Esophagus muscularis mucosa (tissue), 4 donors: ENCODE measurements at regions not wholly inside any gene's neighbourhood (a gene's known extent, or its start where the extent isn't known, plus 50 kb on each side); places are given as distances from the start of the nearest gene placed in this dataset.
"Not testable (repeated sequence)": the region's sequence is repeated elsewhere in the genome, so short reads cannot be mapped to it uniquely, and the experiment has no call there.

ENCODE experiments used
- DNase-seq: peaks from one replicate; pipeline ENCODE4 v3.0.0-alpha.2; 2017; ENCODE audit errors: extremely low spot score
- H3K27ac ChIP-seq, 4 donors: fragments of 200-600 bp; sonication (generic); replicated peaks in 1 of 4; 1 replicate in 3 of 4; 2 replicates in 1 of 4; pipeline ENCODE4 v1.5.1; 2016 to 2019; ENCODE audit warnings: mild to moderate bottlenecking in 1 of 4
- H3K27me3 ChIP-seq, 4 donors: fragments of 200-600 bp; sonication (generic); one replicate each; pipeline versions ENCODE4 v1.5.1 to v1.6.0; 2016 to 2019
- H3K36me3 ChIP-seq, 4 donors: fragments of 200-600 bp; sonication (generic); one replicate each; pipeline ENCODE4 v1.5.1; 2016 to 2019
- H3K4me1 ChIP-seq, 4 donors: fragments of 200-600 bp; sonication (generic); one replicate each; pipeline ENCODE4 v1.5.1; 2016 to 2019
- H3K4me3 ChIP-seq, 4 donors: fragments of 200-600 bp; sonication (generic); 1 replicate in 2 of 4; 2 replicates in 2 of 4; pipeline ENCODE4 v1.5.1; 2016 to 2019; ENCODE audit warnings: mild to moderate bottlenecking in 4 of 4, moderate library complexity in 1 of 4
- H3K9me3 ChIP-seq, 4 donors: fragments of 200-600 bp; sonication (generic); 1 replicate in 3 of 4; 2 replicates in 1 of 4; pipeline ENCODE4 v1.5.1; 2016 to 2019
- EP300 ChIP-seq: sonication (generic); formaldehyde crosslinking; IDR thresholded peaks from one replicate; pipeline ENCODE4 v1.6.1; 2017; ENCODE audit warnings: antibody characterized with exemption
- POLR2A ChIP-seq: fragments of 450-650 bp; IDR thresholded peaks from one replicate; pipeline ENCODE4 v1.6.1; 2017; ENCODE audit warnings: antibody characterized with exemption, moderate library complexity, mild to moderate bottlenecking, low read depth
- POLR2AphosphoS5 ChIP-seq, 2 donors: sonication (generic); formaldehyde crosslinking; IDR thresholded peaks; one replicate each; pipeline ENCODE4 v1.6.1; 2017; ENCODE audit warnings: antibody characterized with exemption in 2 of 2
- WGBS: methylation state at CpG from one replicate; pipeline ENCODE4 v1.1.5; 2018; 5-methylcytosine and 5-hydroxymethylcytosine counted together
- intact Hi-C: fragments of 100-400 bp; cut with DNase I; formaldehyde crosslinking; loops from one replicate; pipeline ENCODE4 v1.15.1; 2023
- TF ChIP-seq, protein P1 (sequence below), 3 experiments: fragments of 200-600 bp in 2 of 3; fragments of 450-650 bp in 1 of 3; sonication (generic) in 2 of 3; IDR thresholded peaks; one replicate each; pipeline ENCODE4 v1.5.1; 2017 to 2019; ENCODE audit warnings: antibody characterized with exemption in 3 of 3, mild to moderate bottlenecking in 2 of 3, moderate library complexity in 1 of 3

DNA sequence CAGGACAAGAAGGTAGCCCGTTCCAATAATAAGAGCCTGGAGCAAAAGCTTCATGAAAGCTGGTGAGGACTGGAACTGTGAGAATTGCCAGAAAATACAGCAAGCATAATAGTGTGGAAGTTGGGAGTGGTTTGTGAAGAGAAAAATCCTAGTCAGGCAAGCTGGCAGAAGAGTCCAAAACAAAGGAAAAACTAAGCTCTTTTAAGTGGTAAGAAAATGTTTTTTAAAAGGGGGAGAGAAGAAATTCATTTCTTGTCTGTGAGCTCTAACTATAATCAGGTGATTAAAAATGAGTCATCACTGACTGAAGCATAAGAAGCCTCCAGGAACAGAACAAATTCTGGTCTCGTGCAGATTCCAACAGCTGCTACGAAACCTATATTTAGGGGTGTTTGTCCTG lies 102.6 kb downstream of the CAAP1 start:
- WGBS, result 44% methylated on average over 2 of the region's 3 CpGs
- no peaks in the 10 kb centered on the region for H3K9me3 ChIP-seq
- H3K27me3 ChIP-seq, result no peaks in the 10 kb centered on the region
- TF ChIP-seq POLR2AphosphoS5 (IDR thresholded peaks at IDR 0.05) (no peak), POLR2A (no peak)
- TF ChIP-seq, protein P1, sequence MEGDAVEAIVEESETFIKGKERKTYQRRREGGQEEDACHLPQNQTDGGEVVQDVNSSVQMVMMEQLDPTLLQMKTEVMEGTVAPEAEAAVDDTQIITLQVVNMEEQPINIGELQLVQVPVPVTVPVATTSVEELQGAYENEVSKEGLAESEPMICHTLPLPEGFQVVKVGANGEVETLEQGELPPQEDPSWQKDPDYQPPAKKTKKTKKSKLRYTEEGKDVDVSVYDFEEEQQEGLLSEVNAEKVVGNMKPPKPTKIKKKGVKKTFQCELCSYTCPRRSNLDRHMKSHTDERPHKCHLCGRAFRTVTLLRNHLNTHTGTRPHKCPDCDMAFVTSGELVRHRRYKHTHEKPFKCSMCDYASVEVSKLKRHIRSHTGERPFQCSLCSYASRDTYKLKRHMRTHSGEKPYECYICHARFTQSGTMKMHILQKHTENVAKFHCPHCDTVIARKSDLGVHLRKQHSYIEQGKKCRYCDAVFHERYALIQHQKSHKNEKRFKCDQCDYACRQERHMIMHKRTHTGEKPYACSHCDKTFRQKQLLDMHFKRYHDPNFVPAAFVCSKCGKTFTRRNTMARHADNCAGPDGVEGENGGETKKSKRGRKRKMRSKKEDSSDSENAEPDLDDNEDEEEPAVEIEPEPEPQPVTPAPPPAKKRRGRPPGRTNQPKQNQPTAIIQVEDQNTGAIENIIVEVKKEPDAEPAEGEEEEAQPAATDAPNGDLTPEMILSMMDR (IDR thresholded peaks at IDR 0.05), result no peak
- intact Hi-C loops, result no loop called here
- H3K27ac ChIP-seq, result no peak overlapping the region
- H3K36me3 ChIP-seq, result no peaks in the 10 kb centered on the region
- no peaks in the 10 kb centered on the region for H3K4me1 ChIP-seq
- DNase-seq, result no peak
- no peak overlapping the region for H3K4me3 ChIP-seq

DNA sequence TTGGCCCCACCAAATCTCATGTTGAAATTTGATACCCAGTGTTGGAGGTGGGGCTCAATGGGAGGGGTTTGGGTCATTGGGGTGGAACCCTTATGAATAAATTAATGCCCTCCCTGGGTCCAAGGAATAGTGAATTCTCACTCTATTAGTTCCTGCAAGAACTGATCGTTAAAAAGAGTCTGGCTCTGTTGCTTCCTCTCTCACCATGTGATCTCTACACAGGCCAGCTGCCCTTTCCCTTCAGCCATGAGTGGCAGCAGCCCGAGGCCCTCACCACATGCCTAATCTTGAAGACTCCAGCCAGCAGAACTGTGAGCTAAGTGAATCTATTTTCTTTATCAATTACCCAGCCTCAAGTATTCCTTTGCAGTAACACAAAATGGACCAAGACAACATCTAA lies 106.0 kb downstream of the CAAP1 start:
- TF ChIP-seq POLR2AphosphoS5 (IDR thresholded peaks at IDR 0.05) (no peak), EP300 (no peak), POLR2A (no peak)
- TF ChIP-seq, protein P1 (IDR thresholded peaks at IDR 0.05), result no peak
- intact Hi-C loops, result no loop called here
- 70% methylated on average over 2 of the region's 2 CpGs for WGBS

DNA sequence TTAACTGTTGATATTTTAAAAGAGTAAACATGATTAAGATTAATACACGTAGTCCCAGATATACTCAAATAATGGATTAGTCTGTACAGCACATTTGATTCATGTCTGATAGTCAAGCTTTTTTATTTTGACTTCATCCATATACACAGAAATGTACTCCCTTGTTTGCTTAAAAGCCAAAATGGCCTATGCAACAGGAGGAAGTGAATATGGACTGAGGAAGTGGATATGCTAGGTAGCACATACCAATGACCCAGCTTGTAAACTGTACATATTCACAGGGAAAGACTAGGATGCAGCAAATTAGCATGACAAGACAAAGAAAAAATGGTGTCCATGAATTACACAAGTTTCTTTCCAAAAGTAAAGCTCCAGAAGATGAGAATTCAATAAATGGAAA lies 109.7 kb downstream of the CAAP1 start:
- no peak for TF ChIP-seq POLR2AphosphoS5 (IDR thresholded peaks at IDR 0.05)
- no peak for TF ChIP-seq EP300
- TF ChIP-seq, protein P1 (IDR thresholded peaks at IDR 0.05), result no peak
- TF ChIP-seq POLR2A, result no peak
- H3K4me1 ChIP-seq, result no peaks in the 10 kb centered on the region
- intact Hi-C loops, result no loop called here
- no peaks in the 10 kb centered on the region for H3K36me3 ChIP-seq
- no peak overlapping the region for H3K27ac ChIP-seq
- no peak overlapping the region for H3K4me3 ChIP-seq
- H3K9me3 ChIP-seq, result no peaks in the 10 kb centered on the region
- H3K27me3 ChIP-seq, result no peaks in the 10 kb centered on the region
- DNase-seq, result no peak
- WGBS, result 83% methylated on average over 1 of the region's 1 CpG

More for the DNA sequence above, 106.0 kb downstream of the CAAP1 start:
- no peaks in the 10 kb centered on the region for H3K4me1 ChIP-seq
- DNase-seq, result no peak
- no peaks in the 10 kb centered on the region for H3K36me3 ChIP-seq
- no peak overlapping the region for H3K27ac ChIP-seq
- H3K9me3 ChIP-seq, result no peaks in the 10 kb centered on the region
- no peak overlapping the region for H3K4me3 ChIP-seq
- H3K27me3 ChIP-seq, result no peaks in the 10 kb centered on the region

DNA sequence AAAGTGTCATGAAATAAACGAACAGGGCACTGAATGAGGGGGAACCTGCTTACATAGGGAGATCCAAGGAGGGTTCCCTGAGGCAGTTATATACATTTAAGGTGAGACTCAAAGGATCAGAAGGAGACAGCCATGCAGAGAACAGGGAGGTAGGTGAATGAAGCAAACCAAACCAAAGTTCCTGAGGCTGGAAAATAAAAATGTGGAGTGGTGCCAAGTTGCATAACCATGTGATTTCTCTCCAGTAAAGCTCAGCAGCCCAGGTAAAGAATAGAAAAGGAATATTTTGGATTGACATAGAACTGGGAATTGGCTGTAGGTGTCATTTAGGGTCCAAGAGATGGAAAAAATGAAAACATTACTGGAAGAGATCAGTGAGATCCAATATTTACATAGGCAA lies 110.7 kb downstream of the CAAP1 start:
- intact Hi-C loops, result no loop called here
- TF ChIP-seq POLR2AphosphoS5 (IDR thresholded peaks at IDR 0.05) (no peak), EP300 (no peak), POLR2A (no peak)
- TF ChIP-seq, protein P1 (IDR thresholded peaks at IDR 0.05), result no peak
- no peak overlapping the region for H3K27ac ChIP-seq
- no peak overlapping the region for H3K4me3 ChIP-seq
- H3K9me3 ChIP-seq, result no peaks in the 10 kb centered on the region
- H3K27me3 ChIP-seq, result no peaks in the 10 kb centered on the region
- H3K4me1 ChIP-seq, result no peaks in the 10 kb centered on the region
- 0% methylated on average over 1 of the region's 1 CpG for WGBS
- H3K36me3 ChIP-seq, result no peaks in the 10 kb centered on the region
- no peak for DNase-seq

DNA sequence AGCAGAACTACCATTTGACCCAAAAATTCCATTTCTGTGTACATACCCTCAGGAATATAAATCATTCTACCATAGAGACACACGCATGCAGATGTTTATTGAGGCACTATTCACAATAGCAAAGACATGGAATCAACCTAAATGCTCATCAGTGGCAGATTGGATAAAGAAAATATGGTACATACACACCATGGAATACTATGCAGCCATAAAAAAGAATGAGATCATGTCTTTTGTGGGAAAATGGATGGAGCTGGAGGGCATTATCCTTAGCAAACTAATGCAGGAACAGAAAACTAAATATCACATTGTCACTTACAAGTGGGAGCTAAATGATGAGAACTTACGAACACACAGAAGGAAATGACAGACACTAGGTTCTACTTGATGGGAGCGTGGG lies 112.3 kb downstream of the CAAP1 start:
- H3K4me1 ChIP-seq, intact Hi-C loops, H3K4me3 ChIP-seq, DNase-seq, H3K27me3 ChIP-seq, H3K27ac ChIP-seq, H3K9me3 ChIP-seq, H3K36me3 ChIP-seq: not testable (repeated sequence)
- 81% methylated on average over 3 of the region's 3 CpGs for WGBS
